ENCODE measurements at regions not wholly inside any gene's neighbourhood (a gene's known extent, or its start where the extent isn't known, plus 50 kb on each side); places are given as distances from the start of the nearest gene placed in this dataset.

- Histone ChIP-seq H3K4me3 (no peak overlapping the region), H3K36me3 (ENCODE audit: control insufficient read depth in 2 of 2, insufficient read depth in 2 of 2, low read length in 1 of 2) (no peaks in the 10 kb centered on the region), H3K79me2 (ENCODE audit: control insufficient read depth, insufficient read depth, low read length) (no peaks in the 10 kb centered on the region), H3K27ac (ENCODE audit: control insufficient read depth, insufficient read depth) (no peak overlapping the region), H3K9ac (ENCODE audit: control insufficient read depth, insufficient read depth, low read length) (no peak overlapping the region), H3K9me3 (replicated peaks; ENCODE audit: control insufficient read depth, insufficient read depth, low read length) (no peaks in the 10 kb centered on the region), H3K27me3 (replicated peaks in 1 of 2; ENCODE audit: control insufficient read depth in 2 of 2, insufficient read depth in 2 of 2, low read length in 1 of 2) (no peaks in the 10 kb centered on the region), H4K20me1 (ENCODE audit: control insufficient read depth, insufficient read depth) (no peaks in the 10 kb centered on the region), H2AFZ (ENCODE audit: control insufficient read depth, low read depth, low read length) (no peak overlapping the region), H3K4me2 (ENCODE audit: control insufficient read depth, insufficient read depth) (no peak overlapping the region), H3K4me1 (ENCODE audit: control insufficient read depth, insufficient read depth, low read length) (no peaks in the 10 kb centered on the region)
- POLR2A ChIA-PET, result no interaction called here
- ATAC-seq, result no peak
- no peak for DNase-seq (ENCODE audit: low read depth, low spot score)
- CTCF ChIA-PET, result no interaction called here
- RAD21 ChIA-PET (ENCODE audit: unreplicated experiment), result no interaction called here
- intact Hi-C loops (cut with micrococcal nuclease; ENCODE audit: unreplicated experiment) (no loop called here), in situ Hi-C loops (cut with MboI) (no loop called here)
- WGBS (ENCODE audit: insufficient coverage, insufficient replicate concordance, low lambda C conversion rate, missing lambda C conversion rate), result 37% methylated on average over 12 of the region's 12 CpGs
- BruUV-seq (replicated peaks), result no TSS peak
- SMC1A ChIA-PET (ENCODE audit: uncharacterized antibody, unreplicated experiment), result interaction anchor here (1.0 to 1.2 kb wide), 2 partner anchors 10 to 312 kb away, joined by 3 to 4 read pairs; no protein-coding TSS in a partner anchor
- FAIRE-seq, result no peak
- TF ChIP-seq GABPA (IDR thresholded peaks at IDR 0.05; ENCODE audit: low read depth), result no peak
- no peak for TF ChIP-seq SUZ12 (IDR thresholded peaks at IDR 0.05; ENCODE audit: unreplicated experiment)
- no peak for TF ChIP-seq PAX5 (IDR thresholded peaks at IDR 0.05; ENCODE audit: borderline replicate concordance, low read depth, low read length)
- no peak for TF ChIP-seq HSF1 (IDR thresholded peaks at IDR 0.05; ENCODE audit: low read depth, low read length)
- no peak for TF ChIP-seq TCF12 (IDR thresholded peaks at IDR 0.05; ENCODE audit: low read depth, low read length)
- no peak for TF ChIP-seq ATF7 (IDR thresholded peaks at IDR 0.05; ENCODE audit: low read depth)
- TF ChIP-seq ZNF24 (IDR thresholded peaks at IDR 0.05), result no peak
- TF ChIP-seq MYB (IDR thresholded peaks at IDR 0.05; ENCODE audit: borderline replicate concordance, low read depth, low read length), result no peak
- no peak for TF ChIP-seq JUND (IDR thresholded peaks at IDR 0.05; ENCODE audit: low read depth, low read length)
- TF ChIP-seq LARP7 (IDR thresholded peaks at IDR 0.05), result no peak
- TF ChIP-seq RFX5 (IDR thresholded peaks at IDR 0.05; ENCODE audit: low read depth, low read length), result no peak
- TF ChIP-seq TBL1XR1 (IDR thresholded peaks at IDR 0.05; ENCODE audit: low read depth, low read length), result no peak
- TF ChIP-seq CREB1 (IDR thresholded peaks at IDR 0.05; ENCODE audit: low read depth), result no peak
- TF ChIP-seq ZSCAN29 (IDR thresholded peaks at IDR 0.05), result no peak
- TF ChIP-seq ZBTB40 (IDR thresholded peaks at IDR 0.05; ENCODE audit: borderline replicate concordance), result no peak
- TF ChIP-seq RCOR1 (conservative IDR thresholded peaks at IDR 0.05; ENCODE audit: low read depth, low read length), result no peak
- no peak for TF ChIP-seq IKZF1 (conservative IDR thresholded peaks at IDR 0.05)
- TF ChIP-seq BCLAF1 (IDR thresholded peaks at IDR 0.05), result no peak
- TF ChIP-seq NR2F1 (conservative IDR thresholded peaks at IDR 0.05), result no peak
Measured at GRCh38 chr5:158287643-158288271, 428.8 kb upstream of the CLINT1 start.
